HEK293 (cell line): ENCODE measurements at regions not wholly inside any gene's neighbourhood (a gene's known extent, or its start where the extent isn't known, plus 50 kb on each side); places are given as distances from the start of the nearest gene placed in this dataset.

Experiments
- ZNF37A ChIP-seq: fragments of 450-650 bp; IDR thresholded peaks from 2 replicates; pipeline ENCODE4 v1.5.1; 2018; ENCODE audit warnings: missing biosample characterization, missing genetic modification characterization
- ZNF501 ChIP-seq: fragments of 450-650 bp; formaldehyde crosslinking; IDR thresholded peaks from 2 replicates; pipeline ENCODE4 v1.5.1; 2016; ENCODE audit warnings: missing biosample characterization, missing genetic modification characterization
- TF ChIP-seq, protein P1 (sequence below): fragments of 450-650 bp; formaldehyde crosslinking; IDR thresholded peaks from 2 replicates; pipeline ENCODE4 v1.5.1; 2016; ENCODE audit warnings: missing biosample characterization, missing genetic modification characterization

DNA sequence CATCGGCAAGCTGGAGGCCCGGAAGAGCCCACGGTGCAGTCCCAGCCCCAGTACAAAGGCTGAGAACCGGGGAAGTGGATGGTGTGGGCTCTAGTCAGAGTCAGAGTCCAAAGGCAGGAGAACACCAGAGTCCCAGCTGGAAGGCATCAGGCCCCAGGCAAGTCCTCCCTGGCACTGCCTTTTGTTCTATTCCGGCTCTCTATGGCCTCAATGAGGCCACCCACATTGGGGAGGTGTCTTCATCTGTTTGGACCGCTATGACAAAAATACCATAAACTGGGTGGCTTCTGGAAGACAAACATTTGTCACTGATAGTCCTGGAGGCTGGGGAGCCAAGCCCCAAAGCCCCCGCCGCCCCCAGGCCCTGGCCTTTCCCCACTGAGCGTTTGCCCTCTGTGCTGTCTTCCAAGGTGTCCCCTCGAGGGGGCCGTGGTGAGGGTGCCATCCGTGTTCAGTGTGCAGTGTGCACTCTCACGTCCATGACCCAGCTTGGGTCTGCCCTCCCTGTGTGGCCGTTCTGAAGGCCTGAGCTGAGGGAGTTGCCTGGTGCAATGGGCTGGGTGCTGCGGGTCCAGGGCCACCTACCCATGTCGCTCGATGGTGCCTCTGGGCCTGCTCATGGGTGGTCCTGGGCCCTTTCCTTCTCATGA, 99.1 kb upstream of the PPP1R26 start:
- TF ChIP-seq ZNF501 (tag by site-specific recombination) (no peak), ZNF37A (tag by site-specific recombination) (no peak)
- TF ChIP-seq, protein P1, sequence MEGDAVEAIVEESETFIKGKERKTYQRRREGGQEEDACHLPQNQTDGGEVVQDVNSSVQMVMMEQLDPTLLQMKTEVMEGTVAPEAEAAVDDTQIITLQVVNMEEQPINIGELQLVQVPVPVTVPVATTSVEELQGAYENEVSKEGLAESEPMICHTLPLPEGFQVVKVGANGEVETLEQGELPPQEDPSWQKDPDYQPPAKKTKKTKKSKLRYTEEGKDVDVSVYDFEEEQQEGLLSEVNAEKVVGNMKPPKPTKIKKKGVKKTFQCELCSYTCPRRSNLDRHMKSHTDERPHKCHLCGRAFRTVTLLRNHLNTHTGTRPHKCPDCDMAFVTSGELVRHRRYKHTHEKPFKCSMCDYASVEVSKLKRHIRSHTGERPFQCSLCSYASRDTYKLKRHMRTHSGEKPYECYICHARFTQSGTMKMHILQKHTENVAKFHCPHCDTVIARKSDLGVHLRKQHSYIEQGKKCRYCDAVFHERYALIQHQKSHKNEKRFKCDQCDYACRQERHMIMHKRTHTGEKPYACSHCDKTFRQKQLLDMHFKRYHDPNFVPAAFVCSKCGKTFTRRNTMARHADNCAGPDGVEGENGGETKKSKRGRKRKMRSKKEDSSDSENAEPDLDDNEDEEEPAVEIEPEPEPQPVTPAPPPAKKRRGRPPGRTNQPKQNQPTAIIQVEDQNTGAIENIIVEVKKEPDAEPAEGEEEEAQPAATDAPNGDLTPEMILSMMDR (tag by site-specific recombination): no peak
